DMS53 treated with DMSO at 0.1 percent for 48 hours (cell line): ENCODE measurements at regions not wholly inside any gene's neighbourhood (a gene's known extent, or its start where the extent isn't known, plus 50 kb on each side); places are given as distances from the start of the nearest gene placed in this dataset.

Experiments
- DNase-seq: peaks from one replicate; lab custom pipeline; 2025; ENCODE audit not compliant: unreplicated experiment; lab: John Stamatoyannopoulos, UW

DNA sequence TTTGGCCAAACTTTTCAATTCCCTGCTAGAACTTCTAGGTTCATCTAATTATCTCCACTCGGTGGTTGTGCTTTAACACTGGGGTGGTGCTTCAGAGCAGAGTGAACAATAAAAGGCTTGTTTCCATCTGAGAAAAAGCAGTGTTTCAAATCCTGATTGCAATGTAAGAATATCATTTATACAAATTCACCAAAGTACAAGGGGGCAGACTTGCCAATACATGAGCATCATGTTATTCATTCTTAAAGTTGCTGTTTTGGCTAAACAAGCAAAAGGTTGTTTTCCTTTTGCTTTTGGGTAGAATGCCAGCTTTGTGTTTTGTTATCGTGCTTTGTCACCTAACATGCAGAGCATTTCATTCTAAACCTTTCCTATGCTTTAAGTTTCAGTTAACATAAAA is 78.5 kb upstream of the UBAC2 start:
- no peak for DNase-seq

DNA sequence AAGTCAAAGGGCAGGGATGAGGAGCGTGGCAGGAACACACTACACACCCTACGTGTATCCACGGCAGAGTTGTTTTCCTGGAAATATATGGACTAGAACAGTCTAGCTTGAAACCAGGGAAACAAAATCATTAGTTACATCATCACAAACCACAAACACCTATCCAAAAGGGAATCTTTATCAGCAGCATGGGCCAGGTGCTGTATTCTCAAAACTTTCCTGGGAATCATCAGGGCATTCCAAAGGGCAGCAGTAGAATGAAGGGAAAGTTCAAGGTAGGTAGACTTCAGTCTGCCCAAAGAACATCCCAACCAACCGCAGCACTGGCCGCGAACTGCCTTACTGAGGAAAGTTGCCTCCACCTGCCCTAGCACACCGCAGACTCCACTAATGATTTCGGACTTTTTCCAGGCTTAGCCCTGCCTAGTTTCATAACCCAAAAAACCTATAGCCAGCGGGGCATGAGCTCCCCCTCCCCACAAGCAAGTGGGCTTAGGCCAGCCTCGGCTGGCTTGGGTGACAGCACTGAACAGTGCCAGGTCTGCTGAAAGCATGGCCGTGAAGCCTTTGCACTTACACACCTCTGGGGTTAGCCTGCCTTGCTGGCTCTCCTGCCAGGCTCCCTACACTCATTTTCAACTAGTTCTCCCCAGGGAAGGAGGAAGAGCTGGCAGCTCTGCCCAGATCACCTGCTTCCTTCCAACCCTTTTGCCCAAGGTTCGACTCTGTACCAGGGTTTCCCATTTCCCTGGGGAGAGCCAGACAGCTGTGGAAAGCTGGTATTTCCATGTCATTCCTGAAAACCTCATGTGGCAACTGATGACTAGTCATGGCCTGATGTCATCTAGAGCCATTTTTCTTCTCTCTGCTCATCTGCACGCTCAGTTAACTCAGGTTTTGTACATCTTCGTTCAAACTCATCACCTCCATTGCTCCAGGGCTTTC is 77.3 kb upstream of the UBAC2 start:
- DNase-seq: no peak

DNA sequence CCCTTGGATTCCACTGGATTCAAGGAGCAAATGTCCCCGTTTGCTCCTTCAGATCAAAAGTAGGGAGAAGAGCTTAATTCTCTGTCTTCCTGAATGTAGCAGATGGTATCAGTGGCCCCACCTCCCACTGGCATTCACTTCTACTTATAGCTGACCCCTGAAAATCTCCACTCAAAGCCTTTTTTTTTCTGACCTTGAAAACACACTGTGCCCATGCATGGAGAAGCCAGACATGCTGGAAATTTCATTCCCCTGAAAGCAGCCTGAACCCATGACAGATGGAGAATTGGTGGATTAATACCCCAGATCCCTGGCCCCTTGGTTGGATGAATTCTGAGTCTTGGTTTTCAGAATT is 76.6 kb upstream of the UBAC2 start:
- no peak for DNase-seq

DNA sequence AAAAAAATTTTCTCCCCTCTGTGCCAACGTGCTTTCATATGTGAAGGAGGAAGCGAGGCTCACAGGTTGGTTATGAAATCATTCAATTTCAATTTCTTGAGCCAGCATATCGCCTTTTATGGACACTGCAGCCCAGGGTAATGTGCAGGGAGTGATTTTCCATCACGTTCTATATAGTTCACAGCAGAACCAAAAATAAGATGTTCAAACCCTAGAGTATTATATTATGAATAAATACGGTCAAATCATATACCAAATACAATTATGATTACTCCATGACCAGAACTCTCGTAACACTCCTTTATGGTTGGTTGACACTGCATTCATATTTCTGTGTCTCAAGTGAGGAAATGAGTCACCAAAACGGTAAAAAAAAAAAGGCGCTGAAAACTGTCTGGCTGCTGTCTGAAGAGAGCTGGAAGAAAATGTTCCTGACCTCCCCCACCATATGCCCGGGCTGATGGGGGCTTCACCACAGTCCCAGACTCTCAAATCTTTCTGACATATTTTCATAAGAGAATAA is 75.8 kb upstream of the UBAC2 start:
- DNase-seq: peak; percentile 42

DNA sequence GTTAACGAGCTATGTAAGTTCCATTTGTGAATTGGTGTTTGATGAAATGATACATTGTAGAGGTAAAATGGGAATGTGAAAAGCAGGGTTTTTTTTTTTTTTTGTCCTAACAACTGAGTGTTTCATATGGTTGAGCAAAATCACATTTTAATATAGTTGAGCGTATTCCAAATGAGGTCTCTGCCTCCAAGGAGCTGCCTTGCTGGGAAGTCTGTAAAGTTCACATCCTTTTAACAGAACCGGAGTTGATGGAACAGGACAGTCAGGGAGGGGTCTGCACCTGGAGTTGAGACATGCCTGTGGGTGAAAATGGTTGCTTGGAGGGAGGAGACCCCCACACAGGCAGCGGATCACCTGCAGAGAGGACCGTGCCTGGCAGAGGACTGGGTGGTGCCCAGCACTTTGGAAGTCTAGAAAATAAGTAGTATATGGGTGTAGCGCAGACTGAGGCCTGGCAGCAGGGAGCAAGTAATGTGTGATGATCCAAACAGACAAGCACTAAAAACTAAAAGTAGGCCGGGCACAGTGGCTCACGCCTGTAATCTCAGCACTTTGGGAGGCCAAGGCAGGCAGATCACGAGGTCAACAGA is 75.2 kb upstream of the UBAC2 start:
- no peak for DNase-seq

DNA sequence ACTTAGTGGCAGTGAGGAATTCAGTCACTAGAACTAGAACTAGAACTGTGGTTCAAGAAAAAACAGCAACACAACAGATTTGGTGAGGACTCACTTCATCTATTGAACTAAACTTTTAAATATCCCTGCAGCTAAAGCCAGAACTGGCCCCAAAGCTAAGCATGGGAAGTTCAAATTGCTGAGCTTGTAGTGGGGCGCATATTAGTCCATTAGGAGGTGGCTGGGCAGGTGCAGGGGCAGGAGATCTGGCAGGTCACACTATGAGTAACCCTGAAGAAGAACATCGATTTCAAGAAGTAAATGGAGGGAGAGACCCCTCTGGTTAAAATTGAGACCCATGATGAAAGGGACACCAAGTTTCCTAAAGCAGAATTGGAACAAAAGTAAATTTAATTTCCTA is 73.8 kb upstream of the UBAC2 start:
- DNase-seq: no peak

DNA sequence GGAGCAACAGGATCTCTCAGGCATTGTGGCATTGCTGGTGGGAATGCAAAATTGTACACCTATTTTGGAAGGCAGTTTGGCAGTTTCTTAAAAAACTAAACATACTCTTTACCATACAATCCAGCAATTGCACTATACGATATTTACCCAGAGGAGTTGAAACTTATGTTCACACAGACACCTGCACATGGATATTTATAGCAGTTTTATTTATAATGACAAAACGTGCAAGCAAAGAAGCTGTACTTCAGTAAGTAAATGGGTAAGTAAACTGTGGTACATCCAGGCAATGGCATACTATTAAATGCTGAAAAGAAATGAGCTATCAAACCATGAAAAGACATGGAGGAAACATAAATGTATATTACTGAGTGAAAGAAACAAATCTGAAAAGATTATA is 71.6 kb upstream of the UBAC2 start:
- no peak for DNase-seq

DNA sequence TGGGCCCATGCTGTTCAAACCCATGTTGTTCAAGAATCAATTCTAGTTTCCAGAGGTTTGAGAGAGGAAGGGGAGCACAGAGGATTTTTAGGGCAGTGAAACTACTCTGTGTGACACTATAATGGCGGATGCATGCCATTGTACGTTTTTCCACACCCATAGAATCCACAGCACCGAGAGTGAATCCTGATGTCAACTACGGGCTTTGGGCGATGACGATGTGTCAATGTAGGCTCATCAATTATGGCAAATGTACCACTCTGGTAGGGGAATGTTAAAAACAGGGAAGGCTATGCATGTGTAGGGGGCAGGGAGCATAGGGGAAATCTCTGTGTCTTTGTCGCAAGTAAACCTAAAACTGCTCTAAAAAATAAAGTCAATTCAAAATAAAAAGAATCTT is 70.7 kb upstream of the UBAC2 start:
- DNase-seq: no peak

DNA sequence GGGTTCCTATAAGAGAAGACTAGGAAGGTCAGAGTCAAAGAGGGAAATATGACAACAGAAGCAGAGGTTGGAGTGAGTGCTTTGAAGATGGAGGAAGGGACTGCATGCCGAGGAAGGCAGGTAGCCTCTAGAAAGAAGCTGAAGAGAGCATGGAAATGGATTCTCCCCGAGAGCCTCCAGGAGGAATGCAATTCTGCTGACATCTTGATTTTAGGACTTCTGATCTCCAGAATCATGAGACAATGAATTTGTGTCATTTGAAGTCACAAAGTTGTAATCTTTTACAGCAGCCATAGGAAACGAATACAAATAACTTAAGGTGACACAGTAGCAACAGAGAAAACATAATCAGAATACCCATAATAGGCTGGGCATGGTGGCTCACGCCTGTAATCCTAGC is 69.2 kb upstream of the UBAC2 start:
- DNase-seq: no peak

DNA sequence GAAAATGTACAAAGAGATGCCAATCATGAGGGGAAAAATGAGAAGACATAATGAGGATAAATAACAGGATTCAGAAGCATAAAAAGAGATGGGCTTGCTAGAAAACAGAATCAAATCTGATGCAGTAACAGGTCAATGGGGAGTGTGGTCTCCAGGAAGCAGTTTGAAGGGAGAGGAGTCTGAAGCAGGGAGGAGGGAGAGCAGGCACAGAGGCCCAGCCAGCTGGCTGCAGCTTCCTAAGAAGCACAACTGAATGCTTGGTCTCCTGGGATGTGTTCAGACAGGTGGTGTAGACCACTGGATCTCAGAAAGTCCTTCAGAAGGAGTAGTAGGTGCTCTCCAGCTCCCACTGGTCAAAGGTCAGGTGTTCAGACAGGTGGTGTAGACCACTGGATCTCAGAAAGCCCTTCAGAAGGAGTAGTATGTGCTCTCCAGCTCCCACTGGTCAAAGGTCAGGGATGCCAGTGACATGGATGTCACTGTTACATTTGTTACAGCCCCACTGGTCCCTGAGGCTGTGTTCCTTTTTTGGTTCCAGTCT is 68.3 kb upstream of the UBAC2 start:
- DNase-seq: no peak

DNA sequence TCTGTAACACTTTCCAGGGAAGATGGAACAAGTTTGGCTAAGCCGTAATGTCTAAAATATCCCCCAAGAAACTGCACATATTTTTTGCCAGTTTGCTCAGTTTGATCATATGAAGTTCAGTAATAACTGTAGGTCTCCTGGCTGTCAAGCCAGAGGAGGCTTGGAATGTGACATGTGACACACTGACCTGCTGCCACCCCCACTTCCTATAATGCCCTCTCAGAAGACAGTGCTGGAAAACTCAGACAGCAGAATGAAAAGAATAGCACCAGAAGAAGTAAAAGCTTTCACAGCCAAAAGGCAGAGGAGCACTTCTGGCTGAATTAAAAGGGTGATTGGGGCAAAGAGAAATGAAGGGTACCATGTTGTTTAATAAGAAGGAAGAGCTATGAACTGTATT is 67.4 kb upstream of the UBAC2 start:
- no peak for DNase-seq

DNA sequence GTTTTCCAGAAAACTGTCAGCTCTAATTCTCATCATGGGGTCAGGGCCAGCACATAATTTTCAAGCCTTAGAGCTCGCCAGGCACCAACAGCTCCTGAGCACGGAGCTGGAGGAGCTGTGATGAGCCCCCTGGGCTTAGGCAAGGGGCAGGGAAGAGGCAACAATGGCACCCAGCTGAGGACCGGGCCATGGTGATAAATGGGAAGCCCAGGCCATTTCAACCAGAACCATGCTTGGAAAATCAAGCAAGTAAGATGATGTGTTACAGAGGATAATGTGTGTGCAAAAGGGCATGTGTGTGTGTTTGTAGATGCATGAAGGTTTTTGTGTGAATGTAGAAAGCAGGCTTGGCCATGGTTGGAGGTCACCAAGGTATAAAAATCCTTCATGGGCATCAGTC is 66.8 kb upstream of the UBAC2 start:
- no peak for DNase-seq

DNA sequence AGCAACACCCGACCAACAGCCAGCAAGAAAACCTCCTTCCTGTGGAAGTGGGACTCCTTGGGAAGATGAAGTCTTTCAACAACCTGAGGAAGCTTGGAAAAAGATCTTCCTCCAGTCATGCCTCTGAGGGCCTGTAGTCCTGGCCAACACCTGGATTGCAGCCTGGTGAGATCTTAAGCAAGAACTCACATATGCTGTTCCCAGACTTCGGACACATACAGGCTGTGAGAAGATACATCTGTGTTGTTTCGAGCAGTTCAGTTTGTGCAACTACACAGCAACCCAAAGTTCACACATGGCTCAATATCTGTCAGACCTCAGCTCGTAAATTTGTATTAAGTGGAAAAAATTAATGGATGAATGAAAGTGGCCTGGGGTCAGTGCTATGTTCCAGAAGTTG is 65.1 kb upstream of the UBAC2 start:
- DNase-seq: no peak

DNA sequence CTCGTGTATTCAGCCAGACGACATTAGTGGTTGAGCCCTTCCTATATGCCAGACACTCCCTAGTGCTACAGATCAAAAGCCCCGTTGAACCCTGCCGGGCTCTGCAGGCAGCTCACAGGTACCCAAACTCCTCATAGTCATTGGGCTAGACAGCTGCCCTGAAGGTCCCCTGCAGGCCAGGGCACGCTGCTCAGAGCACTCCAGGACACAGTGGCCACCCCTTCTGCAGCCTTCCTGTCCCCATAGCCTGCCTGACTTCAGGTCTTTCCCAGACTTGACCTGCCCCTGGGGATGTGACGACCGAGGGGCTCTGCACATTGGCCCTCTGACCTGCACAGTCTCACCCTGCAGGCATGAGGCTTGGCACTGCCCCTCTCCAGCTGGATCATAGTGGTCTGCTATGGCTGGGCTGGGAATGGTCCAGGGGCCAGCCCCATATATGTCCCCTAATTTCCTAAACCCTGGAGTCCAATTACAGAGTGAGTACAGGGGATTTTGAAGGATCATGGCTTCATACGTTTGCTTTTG is 64.2 kb upstream of the UBAC2 start:
- no peak for DNase-seq

DNA sequence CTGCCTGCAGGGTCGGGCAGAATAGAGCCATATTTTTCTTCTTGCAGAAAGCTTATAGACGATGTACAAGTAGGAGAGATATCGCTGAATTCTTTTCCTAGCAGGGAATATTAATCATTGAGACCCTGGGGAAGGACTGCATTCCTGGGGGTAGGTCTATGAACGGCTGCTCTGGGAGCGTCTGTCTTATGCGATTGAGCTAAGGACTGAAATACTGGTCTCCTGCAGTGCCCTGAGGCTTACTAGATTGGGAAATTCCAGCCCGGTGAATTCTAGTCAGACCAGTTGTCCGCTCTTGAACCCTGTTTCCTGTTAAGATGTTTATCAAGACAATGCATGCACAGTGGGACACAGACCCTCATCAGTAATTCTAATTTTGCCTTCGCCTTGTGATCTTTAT is 59.8 kb upstream of the UBAC2 start:
- DNase-seq: no peak

DNA sequence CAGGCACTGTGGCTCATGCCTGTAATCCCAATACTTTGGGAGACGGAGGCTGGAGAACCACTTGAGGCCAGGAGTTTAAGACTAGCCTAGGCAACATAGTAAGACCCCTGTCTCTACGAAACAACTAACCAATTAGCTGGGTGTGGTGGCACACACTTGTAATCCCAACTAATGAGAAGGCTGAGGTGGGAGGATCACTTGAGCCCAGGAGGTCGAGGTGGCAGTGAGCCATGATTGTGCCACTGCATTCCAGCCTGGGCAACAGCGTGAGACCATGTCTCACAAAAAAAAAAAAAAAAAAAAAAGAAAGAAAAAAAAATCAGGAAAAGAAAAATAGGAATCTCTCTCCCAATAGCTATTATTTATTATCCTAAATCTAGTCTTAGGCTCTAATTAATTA is 56.8 kb upstream of the UBAC2 start:
- DNase-seq: no peak

DNA sequence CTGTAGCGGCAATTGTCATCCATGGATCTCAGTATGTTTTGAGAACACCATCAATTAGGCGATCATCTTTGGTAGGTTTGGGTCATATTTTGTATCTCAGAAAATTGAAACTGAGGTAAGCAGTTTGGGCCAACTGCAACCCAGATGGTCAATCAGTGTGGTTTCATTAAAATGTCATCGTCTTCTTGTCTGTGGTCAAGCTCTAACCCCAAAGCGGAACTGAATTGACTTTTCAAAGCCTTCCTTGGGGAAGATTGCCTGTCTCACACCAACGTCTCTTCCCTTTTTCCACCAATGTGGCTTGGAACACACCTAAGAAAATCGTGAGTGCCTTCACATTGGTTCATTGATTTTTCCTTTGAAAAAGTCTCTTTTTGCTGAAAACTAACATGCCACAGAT is 56.3 kb upstream of the UBAC2 start:
- DNase-seq: no peak

DNA sequence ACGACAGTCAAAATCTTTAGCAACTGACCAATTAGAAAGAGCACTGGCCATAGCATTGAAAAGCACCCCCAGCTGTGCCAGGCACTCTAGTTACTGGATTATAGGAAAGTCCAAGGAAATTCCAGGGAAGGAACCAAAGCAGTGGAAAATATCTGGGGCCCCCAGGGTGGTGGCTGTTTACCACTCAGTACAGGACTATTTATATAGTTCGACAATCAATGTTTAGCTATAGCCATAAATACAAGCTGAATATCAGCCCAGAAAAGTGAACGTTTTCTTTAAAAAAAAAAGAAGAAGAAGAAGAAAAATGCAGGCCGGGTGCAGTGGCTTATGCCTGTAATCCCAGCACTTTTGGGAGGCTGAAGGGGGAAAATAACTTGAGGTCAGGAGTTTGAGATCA is 55.2 kb upstream of the UBAC2 start:
- DNase-seq: no peak

DNA sequence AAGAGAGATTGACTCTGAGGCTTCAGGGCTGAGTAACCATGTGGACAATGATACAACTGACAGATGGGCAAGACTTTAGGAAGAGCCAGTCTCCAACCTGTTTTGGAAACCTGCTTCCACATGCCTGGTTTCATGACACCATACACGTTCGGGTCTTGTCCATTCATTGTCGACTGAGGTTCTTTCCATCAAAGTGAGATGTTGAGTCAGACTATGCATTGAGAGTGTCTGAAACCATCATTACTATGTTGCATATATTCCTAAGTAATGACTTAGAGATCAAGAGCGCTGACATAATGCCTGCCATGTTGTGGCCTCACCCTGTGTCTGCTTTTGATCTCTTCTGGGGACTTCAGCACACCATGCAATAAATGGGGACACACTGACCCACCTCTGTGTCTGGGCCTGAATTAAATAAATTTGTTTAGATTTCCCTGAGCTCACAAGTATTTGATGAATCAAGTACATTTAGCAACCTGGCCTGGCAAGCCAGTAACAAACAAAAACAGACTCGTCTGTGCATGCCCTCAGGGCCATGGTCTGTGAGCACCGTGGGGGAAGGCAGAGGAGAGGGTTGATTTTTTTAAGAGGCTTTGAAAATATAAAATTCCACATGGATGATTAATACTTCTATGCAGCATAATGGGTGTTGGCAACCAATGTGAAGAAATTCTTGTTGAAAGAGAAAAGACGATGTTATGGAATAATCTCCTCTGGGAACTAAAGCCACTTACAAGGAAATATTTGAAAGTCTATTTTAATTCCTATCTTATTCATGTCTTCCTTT is 49.9 kb upstream of the UBAC2 start:
- no peak for DNase-seq
